PFSK-1 (cell line): ENCODE measurements at regions not wholly inside any gene's neighbourhood (a gene's known extent, or its start where the extent isn't known, plus 50 kb on each side); places are given as distances from the start of the nearest gene placed in this dataset.

Source experiments
- FOXP2 ChIP-seq: optimal IDR thresholded peaks from 2 replicates; pipeline ENCODE3; 2011; ENCODE audit warnings: borderline replicate concordance, control low read depth, inconsistent platforms; ENCODE audit not compliant: insufficient read depth; ENCODE audit errors: extremely low read length, extremely low read depth
- POLR2AphosphoS5 ChIP-seq: IDR thresholded peaks from 2 replicates; pipeline ENCODE4 v1.6.1; 2012; ENCODE audit warnings: low read depth, mild to moderate bottlenecking, control low read depth, low read length, moderate library complexity
- REST ChIP-seq, 2 experiments: IDR thresholded peaks; 2 replicates each; pipeline versions ENCODE4 v1.6.1 to v1.8.0; 2011 to 2012; ENCODE audit warnings: low read depth in 2 of 2, low read length in 2 of 2, control low read depth in 1 of 2, inconsistent platforms in 1 of 2, mild to moderate bottlenecking in 1 of 2, moderate library complexity in 1 of 2; ENCODE audit not compliant: insufficient read depth in 1 of 2
- SIN3A ChIP-seq: IDR thresholded peaks from 2 replicates; pipeline ENCODE4 v1.6.1; 2012; ENCODE audit warnings: mild to moderate bottlenecking, low read length, moderate library complexity, borderline replicate concordance; ENCODE audit not compliant: insufficient read depth
- TAF1 ChIP-seq: IDR thresholded peaks from 2 replicates; pipeline ENCODE4 v1.6.1; 2012; ENCODE audit warnings: low read length, control low read depth, borderline replicate concordance; ENCODE audit not compliant: insufficient read depth

- TF ChIP-seq POLR2AphosphoS5 (no peak), SIN3A (no peak), TAF1 (no peak), FOXP2 (no peak), REST (IDR thresholded peaks at IDR 0.05; ENCODE audit: insufficient read depth in 1 of 2, low read depth in 2 of 2, low read length in 2 of 2) (no peak)
These were observed 864.2 kb upstream of the LRATD1 start for GRCh38 chr2:13768274-13768673.

GRCh38 chr2:13770279-13770678 is 862.2 kb upstream of the LRATD1 start:
- TF ChIP-seq SIN3A: no peak
- no peak for TF ChIP-seq TAF1
- TF ChIP-seq REST (IDR thresholded peaks at IDR 0.05; ENCODE audit: insufficient read depth in 1 of 2, low read depth in 2 of 2, low read length in 2 of 2): no peak
- TF ChIP-seq FOXP2: no peak
- TF ChIP-seq POLR2AphosphoS5: no peak

GRCh38 chr2:13779996-13780395 is 852.5 kb upstream of the LRATD1 start:
- TF ChIP-seq SIN3A: no peak
- no peak for TF ChIP-seq POLR2AphosphoS5
- no peak for TF ChIP-seq FOXP2
- no peak for TF ChIP-seq TAF1
- no peak for TF ChIP-seq REST (IDR thresholded peaks at IDR 0.05; ENCODE audit: insufficient read depth in 1 of 2, low read depth in 2 of 2, low read length in 2 of 2)

GRCh38 chr2:13791019-13791547 is 841.4 kb upstream of the LRATD1 start:
- TF ChIP-seq REST (IDR thresholded peaks at IDR 0.05; ENCODE audit: insufficient read depth in 1 of 2, low read depth in 2 of 2, low read length in 2 of 2) (no peak), POLR2AphosphoS5 (no peak), TAF1 (no peak), FOXP2 (no peak), SIN3A (no peak)

GRCh38 chr2:13806539-13806938 is 826.0 kb upstream of the LRATD1 start:
- TF ChIP-seq FOXP2: no peak
- no peak for TF ChIP-seq SIN3A
- TF ChIP-seq TAF1: no peak
- no peak for TF ChIP-seq REST (IDR thresholded peaks at IDR 0.05; ENCODE audit: insufficient read depth in 1 of 2, low read depth in 2 of 2, low read length in 2 of 2)
- no peak for TF ChIP-seq POLR2AphosphoS5
